HEK293 (cell line): ENCODE measurements at regions not wholly inside any gene's neighbourhood (a gene's known extent, or its start where the extent isn't known, plus 50 kb on each side); places are given as distances from the start of the nearest gene placed in this dataset.

Experiments
- CTCF ChIA-PET: fragments of 350-600 bp; formaldehyde crosslinking; extraction: SDS; loops from one replicate; lab custom pipeline; 2021; ENCODE audit warnings: antibody characterized with exemption; lab: Yijun Ruan, JAX
- POLR2A ChIA-PET: fragments of 300-600 bp; formaldehyde crosslinking; extraction: SDS; loops from one replicate; lab custom pipeline; 2020; ENCODE audit warnings: antibody characterized with exemption, inconsistent platforms; lab: Yijun Ruan, JAX
- H3K27ac ChIP-seq: fragments of 200-500 bp; sonication (Bioruptor generic); 2 replicates; pipeline ENCODE4 v1.5.1; 2014; ENCODE audit warnings: low read depth, low read length, control low read depth, inconsistent platforms; ENCODE audit errors: extremely low read depth
- H3K36me3 ChIP-seq, 2 experiments: fragments of 200-500 bp in 1 of 2; sonication (Bioruptor generic) in 1 of 2; 1 replicate in 1 of 2; 2 replicates in 1 of 2; pipeline ENCODE4 v1.5.1; 2014 to 2017; ENCODE audit warnings: inconsistent platforms in 2 of 2, low read length in 2 of 2; ENCODE audit not compliant: control insufficient read depth in 2 of 2, insufficient read depth in 1 of 2
- H3K4me1 ChIP-seq: fragments of 200-500 bp; sonication (Bioruptor generic); 2 replicates; pipeline ENCODE4 v1.5.1; 2014; ENCODE audit warnings: mild to moderate bottlenecking, low read length, inconsistent platforms; ENCODE audit not compliant: control insufficient read depth, insufficient read depth
- H3K4me3 ChIP-seq: 2 replicates; pipeline ENCODE4 v1.5.1; 2011; ENCODE audit warnings: low read depth, mild to moderate bottlenecking, control low read depth, low read length, moderate library complexity
- H3K9me3 ChIP-seq: fragments of 200-500 bp; sonication (Bioruptor generic); 2 replicates; pipeline ENCODE4 v1.5.1; 2014; ENCODE audit warnings: low read depth, low read length, inconsistent platforms; ENCODE audit not compliant: control insufficient read depth, insufficient read depth
- MEIS1 ChIP-seq: sonication (generic); formaldehyde crosslinking; IDR thresholded peaks from 2 replicates; pipeline ENCODE4 v1.8.1; 2022; ENCODE audit warnings: missing genetic modification reagents, mild to moderate bottlenecking, borderline replicate concordance
- SCRT2 ChIP-seq: fragments of 450-650 bp; formaldehyde crosslinking; IDR thresholded peaks from 2 replicates; pipeline ENCODE4 v1.5.1; 2016; ENCODE audit warnings: missing biosample characterization, missing genetic modification characterization
- ZBTB21 ChIP-seq: fragments of 450-650 bp; formaldehyde crosslinking; IDR thresholded peaks from 2 replicates; pipeline ENCODE4 v1.5.1; 2017; ENCODE audit warnings: missing biosample characterization, missing genetic modification characterization
- ZBTB48 ChIP-seq: fragments of 450-650 bp; formaldehyde crosslinking; IDR thresholded peaks from 2 replicates; pipeline ENCODE4 v1.5.1; 2016; ENCODE audit warnings: missing biosample characterization, missing genetic modification characterization
- ZEB2 ChIP-seq: fragments of 450-650 bp; formaldehyde crosslinking; IDR thresholded peaks from 2 replicates; pipeline ENCODE4 v1.5.1; 2016; ENCODE audit warnings: missing biosample characterization, missing genetic modification characterization
- ZNF10 ChIP-seq: fragments of 450-650 bp; formaldehyde crosslinking; IDR thresholded peaks from 2 replicates; pipeline ENCODE4 v1.5.1; 2017; ENCODE audit warnings: missing biosample characterization, missing genetic modification characterization
- ZNF114 ChIP-seq: fragments of 450-650 bp; formaldehyde crosslinking; IDR thresholded peaks from 2 replicates; pipeline ENCODE4 v1.5.0; 2017; ENCODE audit warnings: missing biosample characterization, missing genetic modification characterization
- ZNF202 ChIP-seq: fragments of 450-650 bp; formaldehyde crosslinking; IDR thresholded peaks from 2 replicates; pipeline ENCODE4 v1.5.1; 2016; ENCODE audit warnings: missing biosample characterization, missing genetic modification characterization, borderline replicate concordance
- ZNF211 ChIP-seq: fragments of 450-650 bp; formaldehyde crosslinking; IDR thresholded peaks from 2 replicates; pipeline ENCODE4 v1.5.1; 2016; ENCODE audit warnings: low read depth, missing biosample characterization, missing genetic modification characterization
- ZNF311 ChIP-seq: fragments of 450-650 bp; formaldehyde crosslinking; IDR thresholded peaks from 2 replicates; pipeline ENCODE4 v1.5.1; 2017; ENCODE audit warnings: missing biosample characterization, missing genetic modification characterization, borderline replicate concordance
- ZNF416 ChIP-seq: fragments of 450-650 bp; formaldehyde crosslinking; IDR thresholded peaks from 2 replicates; pipeline ENCODE4 v1.5.1; 2016; ENCODE audit warnings: missing biosample characterization, missing genetic modification characterization
- ZNF521 ChIP-seq: fragments of 450-650 bp; formaldehyde crosslinking; IDR thresholded peaks from 2 replicates; pipeline ENCODE4 v1.5.1; 2017; ENCODE audit warnings: missing biosample characterization, mild to moderate bottlenecking, missing genetic modification characterization
- ZNF548 ChIP-seq: fragments of 450-650 bp; formaldehyde crosslinking; IDR thresholded peaks from 2 replicates; pipeline ENCODE4 v1.5.1; 2016; ENCODE audit warnings: missing biosample characterization, missing genetic modification characterization
- ZNF560 ChIP-seq: fragments of 450-650 bp; formaldehyde crosslinking; IDR thresholded peaks from 2 replicates; pipeline ENCODE4 v1.5.1; 2017; ENCODE audit warnings: missing biosample characterization, missing genetic modification characterization, borderline replicate concordance
- ZNF585B ChIP-seq: fragments of 450-650 bp; formaldehyde crosslinking; IDR thresholded peaks from 2 replicates; pipeline ENCODE4 v1.5.1; 2016; ENCODE audit warnings: missing biosample characterization, missing genetic modification characterization
- ZNF654 ChIP-seq: fragments of 450-650 bp; formaldehyde crosslinking; IDR thresholded peaks from 2 replicates; pipeline ENCODE4 v1.5.1; 2016; ENCODE audit warnings: low read depth, missing biosample characterization, missing genetic modification characterization
- ZNF768 ChIP-seq: fragments of 450-650 bp; formaldehyde crosslinking; IDR thresholded peaks from 2 replicates; pipeline ENCODE4 v1.5.1; 2018; ENCODE audit warnings: missing biosample characterization, mild to moderate bottlenecking, missing genetic modification characterization
- ZNF792 ChIP-seq: fragments of 450-650 bp; formaldehyde crosslinking; IDR thresholded peaks from 2 replicates; pipeline ENCODE4 v1.5.1; 2016; ENCODE audit warnings: missing biosample characterization, missing genetic modification characterization
- TF ChIP-seq, protein P1 (sequence below): fragments of 450-650 bp; formaldehyde crosslinking; IDR thresholded peaks from 2 replicates; pipeline ENCODE4 v1.5.1; 2016; ENCODE audit warnings: missing biosample characterization, missing genetic modification characterization
- TF ChIP-seq, protein P2 (sequence below): fragments of 450-650 bp; formaldehyde crosslinking; IDR thresholded peaks from 2 replicates; pipeline ENCODE4 v1.5.1; 2016; ENCODE audit warnings: missing biosample characterization, missing genetic modification characterization, low read depth
- TF ChIP-seq, protein P3 (sequence below): fragments of 450-650 bp; formaldehyde crosslinking; IDR thresholded peaks from 2 replicates; pipeline ENCODE4 v1.5.1; 2016; ENCODE audit warnings: missing biosample characterization, missing genetic modification characterization
- TF ChIP-seq, protein P4 (sequence below): fragments of 450-650 bp; formaldehyde crosslinking; IDR thresholded peaks from 2 replicates; pipeline ENCODE4 v1.5.1; 2016; ENCODE audit warnings: missing biosample characterization, missing genetic modification characterization

DNA sequence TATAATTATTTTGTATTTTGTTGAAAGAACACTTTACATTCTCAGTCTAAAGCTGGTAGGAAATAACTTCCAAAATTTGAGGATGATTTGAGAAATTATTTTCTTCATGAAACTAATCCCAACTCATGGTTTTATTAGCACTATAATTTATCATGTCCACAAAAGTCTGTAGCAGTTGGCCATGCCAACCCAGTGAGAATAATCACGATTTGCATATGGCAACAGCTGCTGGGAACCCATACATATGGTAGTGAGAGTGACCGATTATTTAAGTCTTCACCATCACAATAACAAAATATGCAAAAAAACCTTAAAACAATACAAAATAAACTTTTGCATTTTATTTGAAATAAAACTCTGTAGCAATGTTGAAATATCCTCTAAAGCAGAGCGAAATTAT lies 445.9 kb upstream of the ANO3 start (continued):
- TF ChIP-seq ZNF521 (tag by site-specific recombination) (no peak), ZNF202 (tag by site-specific recombination) (no peak), ZBTB48 (tag by site-specific recombination) (no peak), ZNF654 (tag by site-specific recombination) (no peak), ZNF10 (no peak), ZNF768 (tag by site-specific recombination) (no peak), SCRT2 (tag by site-specific recombination) (no peak), ZNF114 (tag by site-specific recombination) (no peak), ZNF311 (tag by site-specific recombination) (no peak), ZNF211 (no peak)

DNA sequence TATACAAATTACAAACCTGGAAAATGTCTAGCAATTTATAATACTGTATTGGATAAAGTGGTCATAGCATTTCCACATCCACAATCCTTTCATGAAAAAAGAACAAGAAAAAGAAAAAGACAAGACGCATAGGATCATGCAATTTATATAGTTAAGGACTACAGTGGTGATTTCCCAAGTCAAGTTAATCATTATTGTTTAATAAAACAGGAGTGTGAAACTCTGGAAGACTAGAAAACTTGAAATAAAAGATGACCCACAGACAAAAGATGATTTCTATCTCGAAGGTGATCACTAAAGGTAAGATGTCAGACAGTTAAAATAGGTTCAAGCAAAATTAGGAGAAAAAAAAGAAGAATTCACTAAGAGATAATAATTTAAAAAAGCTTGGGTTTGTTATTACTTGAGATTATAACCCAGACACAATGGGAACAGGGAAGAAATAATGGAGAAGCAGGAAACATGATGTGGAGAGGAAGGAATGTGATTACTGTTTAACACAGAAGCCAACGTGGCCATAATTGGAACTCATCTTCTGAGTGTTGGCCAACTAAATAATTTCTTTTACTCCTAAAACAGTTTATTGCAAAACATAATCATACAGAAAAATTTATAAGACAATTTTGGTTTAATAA lies 441.2 kb upstream of the ANO3 start:
- POLR2A ChIA-PET: no interaction called here
- no peak overlapping the region for H3K4me3 ChIP-seq
- no peaks in the 10 kb centered on the region for H3K4me1 ChIP-seq
- H3K9me3 ChIP-seq: no peaks in the 10 kb centered on the region
- CTCF ChIA-PET: no interaction called here
- TF ChIP-seq ZNF548: no peak
- TF ChIP-seq, protein P1, sequence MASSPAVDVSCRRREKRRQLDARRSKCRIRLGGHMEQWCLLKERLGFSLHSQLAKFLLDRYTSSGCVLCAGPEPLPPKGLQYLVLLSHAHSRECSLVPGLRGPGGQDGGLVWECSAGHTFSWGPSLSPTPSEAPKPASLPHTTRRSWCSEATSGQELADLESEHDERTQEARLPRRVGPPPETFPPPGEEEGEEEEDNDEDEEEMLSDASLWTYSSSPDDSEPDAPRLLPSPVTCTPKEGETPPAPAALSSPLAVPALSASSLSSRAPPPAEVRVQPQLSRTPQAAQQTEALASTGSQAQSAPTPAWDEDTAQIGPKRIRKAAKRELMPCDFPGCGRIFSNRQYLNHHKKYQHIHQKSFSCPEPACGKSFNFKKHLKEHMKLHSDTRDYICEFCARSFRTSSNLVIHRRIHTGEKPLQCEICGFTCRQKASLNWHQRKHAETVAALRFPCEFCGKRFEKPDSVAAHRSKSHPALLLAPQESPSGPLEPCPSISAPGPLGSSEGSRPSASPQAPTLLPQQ (tag by site-specific recombination): no peak
- TF ChIP-seq MEIS1 (CRISPR knock-in tag): no peak
- TF ChIP-seq ZNF792 (tag by site-specific recombination): no peak
- no peak for TF ChIP-seq ZBTB21 (tag by site-specific recombination)
- TF ChIP-seq ZNF416 (tag by site-specific recombination): no peak
- TF ChIP-seq ZEB2: no peak
- TF ChIP-seq, protein P2, sequence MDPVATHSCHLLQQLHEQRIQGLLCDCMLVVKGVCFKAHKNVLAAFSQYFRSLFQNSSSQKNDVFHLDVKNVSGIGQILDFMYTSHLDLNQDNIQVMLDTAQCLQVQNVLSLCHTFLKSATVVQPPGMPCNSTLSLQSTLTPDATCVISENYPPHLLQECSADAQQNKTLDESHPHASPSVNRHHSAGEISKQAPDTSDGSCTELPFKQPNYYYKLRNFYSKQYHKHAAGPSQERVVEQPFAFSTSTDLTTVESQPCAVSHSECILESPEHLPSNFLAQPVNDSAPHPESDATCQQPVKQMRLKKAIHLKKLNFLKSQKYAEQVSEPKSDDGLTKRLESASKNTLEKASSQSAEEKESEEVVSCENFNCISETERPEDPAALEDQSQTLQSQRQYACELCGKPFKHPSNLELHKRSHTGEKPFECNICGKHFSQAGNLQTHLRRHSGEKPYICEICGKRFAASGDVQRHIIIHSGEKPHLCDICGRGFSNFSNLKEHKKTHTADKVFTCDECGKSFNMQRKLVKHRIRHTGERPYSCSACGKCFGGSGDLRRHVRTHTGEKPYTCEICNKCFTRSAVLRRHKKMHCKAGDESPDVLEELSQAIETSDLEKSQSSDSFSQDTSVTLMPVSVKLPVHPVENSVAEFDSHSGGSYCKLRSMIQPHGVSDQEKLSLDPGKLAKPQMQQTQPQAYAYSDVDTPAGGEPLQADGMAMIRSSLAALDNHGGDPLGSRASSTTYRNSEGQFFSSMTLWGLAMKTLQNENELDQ (tag by site-specific recombination): no peak
- no peak for TF ChIP-seq ZNF560 (tag by site-specific recombination)
- no peak for TF ChIP-seq ZNF585B
- TF ChIP-seq, protein P3, sequence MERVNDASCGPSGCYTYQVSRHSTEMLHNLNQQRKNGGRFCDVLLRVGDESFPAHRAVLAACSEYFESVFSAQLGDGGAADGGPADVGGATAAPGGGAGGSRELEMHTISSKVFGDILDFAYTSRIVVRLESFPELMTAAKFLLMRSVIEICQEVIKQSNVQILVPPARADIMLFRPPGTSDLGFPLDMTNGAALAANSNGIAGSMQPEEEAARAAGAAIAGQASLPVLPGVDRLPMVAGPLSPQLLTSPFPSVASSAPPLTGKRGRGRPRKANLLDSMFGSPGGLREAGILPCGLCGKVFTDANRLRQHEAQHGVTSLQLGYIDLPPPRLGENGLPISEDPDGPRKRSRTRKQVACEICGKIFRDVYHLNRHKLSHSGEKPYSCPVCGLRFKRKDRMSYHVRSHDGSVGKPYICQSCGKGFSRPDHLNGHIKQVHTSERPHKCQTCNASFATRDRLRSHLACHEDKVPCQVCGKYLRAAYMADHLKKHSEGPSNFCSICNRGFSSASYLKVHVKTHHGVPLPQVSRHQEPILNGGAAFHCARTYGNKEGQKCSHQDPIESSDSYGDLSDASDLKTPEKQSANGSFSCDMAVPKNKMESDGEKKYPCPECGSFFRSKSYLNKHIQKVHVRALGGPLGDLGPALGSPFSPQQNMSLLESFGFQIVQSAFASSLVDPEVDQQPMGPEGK (tag by site-specific recombination): no peak
- TF ChIP-seq, protein P4, sequence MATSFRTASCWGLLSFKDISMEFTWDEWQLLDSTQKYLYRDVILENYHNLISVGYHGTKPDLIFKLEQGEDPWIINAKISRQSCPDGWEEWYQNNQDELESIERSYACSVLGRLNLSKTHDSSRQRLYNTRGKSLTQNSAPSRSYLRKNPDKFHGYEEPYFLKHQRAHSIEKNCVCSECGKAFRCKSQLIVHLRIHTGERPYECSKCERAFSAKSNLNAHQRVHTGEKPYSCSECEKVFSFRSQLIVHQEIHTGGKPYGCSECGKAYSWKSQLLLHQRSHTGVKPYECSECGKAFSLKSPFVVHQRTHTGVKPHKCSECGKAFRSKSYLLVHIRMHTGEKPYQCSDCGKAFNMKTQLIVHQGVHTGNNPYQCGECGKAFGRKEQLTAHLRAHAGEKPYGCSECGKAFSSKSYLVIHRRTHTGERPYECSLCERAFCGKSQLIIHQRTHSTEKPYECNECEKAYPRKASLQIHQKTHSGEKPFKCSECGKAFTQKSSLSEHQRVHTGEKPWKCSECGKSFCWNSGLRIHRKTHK (tag by site-specific recombination): no peak
- H3K36me3 ChIP-seq: no peaks in the 10 kb centered on the region
- no peak overlapping the region for H3K27ac ChIP-seq
